MG63 (cell line): ENCODE measurements at regions not wholly inside any gene's neighbourhood (a gene's known extent, or its start where the extent isn't known, plus 50 kb on each side); places are given as distances from the start of the nearest gene placed in this dataset.

Experiments
- DNase-seq: peaks from one replicate; pipeline ENCODE4 v3.0.0-alpha.2; 2020
- H3K27me3 ChIP-seq: fragments of 250-450 bp; sonication (Bioruptor Pico); 2 replicates; pipeline ENCODE4 v1.5.1; 2020; ENCODE audit warnings: mild to moderate bottlenecking, moderate library complexity
- H3K36me3 ChIP-seq: fragments of 250-450 bp; sonication (Bioruptor Pico); 2 replicates; pipeline ENCODE4 v1.5.1; 2020; ENCODE audit warnings: mild to moderate bottlenecking, moderate library complexity
- H3K4me3 ChIP-seq: fragments of 250-450 bp; sonication (Bioruptor Pico); 2 replicates; pipeline ENCODE4 v1.5.1; 2020; ENCODE audit warnings: mild to moderate bottlenecking, moderate library complexity
- H3K9me3 ChIP-seq: fragments of 250-450 bp; sonication (Bioruptor Pico); 2 replicates; pipeline ENCODE4 v1.5.1; 2020; ENCODE audit warnings: mild to moderate bottlenecking, moderate library complexity

GRCh38 chr13:40176242-40176641 lies 490.2 kb downstream of the FOXO1 start:
- Histone ChIP-seq H3K27me3 (no peaks in the 10 kb centered on the region), H3K36me3 (no peaks in the 10 kb centered on the region), H3K4me3 (no peak overlapping the region)

GRCh38 chr13:40178130-40178529 lies 488.3 kb downstream of the FOXO1 start:
- Histone ChIP-seq H3K4me3 (no peak overlapping the region), H3K9me3 (no peaks in the 10 kb centered on the region), H3K36me3 (no peaks in the 10 kb centered on the region), H3K27me3 (no peaks in the 10 kb centered on the region)
- DNase-seq = no peak

More at GRCh38 chr13:40176242-40176641, 490.2 kb downstream of the FOXO1 start:
- no peaks in the 10 kb centered on the region for H3K9me3 ChIP-seq
- no peak for DNase-seq

GRCh38 chr13:40179445-40180281 lies 486.8 kb downstream of the FOXO1 start:
- H3K36me3 ChIP-seq = no peaks in the 10 kb centered on the region
- no peak overlapping the region for H3K4me3 ChIP-seq
- no peaks in the 10 kb centered on the region for H3K27me3 ChIP-seq
- H3K9me3 ChIP-seq = no peaks in the 10 kb centered on the region
- no peak for DNase-seq

- H3K36me3 ChIP-seq = no peaks in the 10 kb centered on the region
- no peak overlapping the region for H3K4me3 ChIP-seq
- no peak for DNase-seq
- H3K27me3 ChIP-seq = no peaks in the 10 kb centered on the region
- H3K9me3 ChIP-seq = no peaks in the 10 kb centered on the region
Observed at GRCh38 chr13:40180776-40181175, 485.7 kb downstream of the FOXO1 start.

GRCh38 chr13:40181203-40181845 lies 485.1 kb downstream of the FOXO1 start:
- Histone ChIP-seq H3K27me3 (no peaks in the 10 kb centered on the region), H3K36me3 (no peaks in the 10 kb centered on the region), H3K9me3 (no peaks in the 10 kb centered on the region), H3K4me3 (no peak overlapping the region)
- no peak for DNase-seq

- H3K36me3 ChIP-seq = no peaks in the 10 kb centered on the region
- DNase-seq = no peak
- no peak overlapping the region for H3K4me3 ChIP-seq
- no peaks in the 10 kb centered on the region for H3K9me3 ChIP-seq
- H3K27me3 ChIP-seq = no peaks in the 10 kb centered on the region
Observed at GRCh38 chr13:40182591-40182990, 483.9 kb downstream of the FOXO1 start.

- no peaks in the 10 kb centered on the region for H3K27me3 ChIP-seq
- no peak for DNase-seq
- H3K36me3 ChIP-seq = no peaks in the 10 kb centered on the region
- H3K9me3 ChIP-seq = no peaks in the 10 kb centered on the region
- H3K4me3 ChIP-seq = no peak overlapping the region
Observed at GRCh38 chr13:40185414-40185813, 481.0 kb downstream of the FOXO1 start.

- Histone ChIP-seq H3K27me3 (no peaks in the 10 kb centered on the region), H3K4me3 (no peak overlapping the region), H3K36me3 (no peaks in the 10 kb centered on the region), H3K9me3 (no peaks in the 10 kb centered on the region)
- DNase-seq = no peak
Observed at GRCh38 chr13:40186041-40186440, 480.4 kb downstream of the FOXO1 start.

- H3K4me3 ChIP-seq = no peak overlapping the region
- no peaks in the 10 kb centered on the region for H3K9me3 ChIP-seq
- DNase-seq = no peak
- H3K27me3 ChIP-seq = no peaks in the 10 kb centered on the region
- no peaks in the 10 kb centered on the region for H3K36me3 ChIP-seq
Observed at GRCh38 chr13:40186626-40187323, 479.7 kb downstream of the FOXO1 start.

GRCh38 chr13:40187324-40187795 lies 479.1 kb downstream of the FOXO1 start:
- no peaks in the 10 kb centered on the region for H3K27me3 ChIP-seq
- no peak for DNase-seq
- H3K4me3 ChIP-seq = no peak overlapping the region
- H3K36me3 ChIP-seq = no peaks in the 10 kb centered on the region
- H3K9me3 ChIP-seq = no peaks in the 10 kb centered on the region

GRCh38 chr13:40187841-40188591 lies 478.4 kb downstream of the FOXO1 start:
- DNase-seq = no peak
- H3K4me3 ChIP-seq = no peak overlapping the region
- no peaks in the 10 kb centered on the region for H3K36me3 ChIP-seq
- H3K27me3 ChIP-seq = no peaks in the 10 kb centered on the region
- no peaks in the 10 kb centered on the region for H3K9me3 ChIP-seq

GRCh38 chr13:40189426-40189825 lies 477.0 kb downstream of the FOXO1 start:
- DNase-seq = no peak
- no peaks in the 10 kb centered on the region for H3K9me3 ChIP-seq
- H3K36me3 ChIP-seq = no peaks in the 10 kb centered on the region
- no peaks in the 10 kb centered on the region for H3K27me3 ChIP-seq
- no peak overlapping the region for H3K4me3 ChIP-seq

- peak; percentile 67 for DNase-seq
- Histone ChIP-seq H3K4me3 (no peak overlapping the region), H3K27me3 (no peaks in the 10 kb centered on the region), H3K9me3 (no peaks in the 10 kb centered on the region), H3K36me3 (no peaks in the 10 kb centered on the region)
Observed at GRCh38 chr13:40189898-40190630, 476.4 kb downstream of the FOXO1 start.

GRCh38 chr13:40190641-40191100 lies 475.8 kb downstream of the FOXO1 start:
- Histone ChIP-seq H3K36me3 (no peaks in the 10 kb centered on the region), H3K9me3 (no peaks in the 10 kb centered on the region), H3K4me3 (no peak overlapping the region), H3K27me3 (no peaks in the 10 kb centered on the region)
- peak; percentile 80 for DNase-seq

GRCh38 chr13:40191186-40191980 lies 475.1 kb downstream of the FOXO1 start:
- H3K36me3 ChIP-seq = no peaks in the 10 kb centered on the region
- no peak overlapping the region for H3K4me3 ChIP-seq
- H3K9me3 ChIP-seq = no peaks in the 10 kb centered on the region
- peak; percentile 35 for DNase-seq
- H3K27me3 ChIP-seq = no peaks in the 10 kb centered on the region
